T-helper 2 cell treated with Interferon-gamma antibody and Interleukin-4, amounts not matched to agents 5 μg/mL and 100 μg/mL, for 36 hours (primary cell): ENCODE measurements at regions not wholly inside any gene's neighbourhood (a gene's known extent, or its start where the extent isn't known, plus 50 kb on each side); places are given as distances from the start of the nearest gene placed in this dataset.
"Not testable (repeated sequence)": the region's sequence is repeated elsewhere in the genome, so short reads cannot be mapped to it uniquely, and the experiment has no call there.

Experiments
- DNase-seq: peaks from one replicate; pipeline ENCODE4 v3.0.0; 2021; ENCODE audit warnings: low spot score
- H3K27ac Mint-ChIP-seq: one replicate; pipeline ENCODE4 v1.8.0; 2021; ENCODE audit warnings: mild to moderate bottlenecking, mixed read lengths
- H3K27me3 Mint-ChIP-seq: one replicate; pipeline ENCODE4 v1.8.0; 2021; ENCODE audit warnings: low read depth, mixed read lengths
- H3K36me3 Mint-ChIP-seq: one replicate; pipeline ENCODE4 v1.8.0; 2021; ENCODE audit warnings: low read depth, mixed read lengths
- H3K4me1 Mint-ChIP-seq: one replicate; pipeline ENCODE4 v1.8.0; 2021; ENCODE audit warnings: low read depth, mixed read lengths
- H3K4me3 Mint-ChIP-seq: one replicate; pipeline ENCODE4 v1.8.0; 2022; ENCODE audit warnings: mild to moderate bottlenecking, moderate library complexity, mixed read lengths
- H3K9me3 Mint-ChIP-seq: one replicate; pipeline ENCODE4 v1.8.0; 2021; ENCODE audit warnings: mixed read lengths

DNA sequence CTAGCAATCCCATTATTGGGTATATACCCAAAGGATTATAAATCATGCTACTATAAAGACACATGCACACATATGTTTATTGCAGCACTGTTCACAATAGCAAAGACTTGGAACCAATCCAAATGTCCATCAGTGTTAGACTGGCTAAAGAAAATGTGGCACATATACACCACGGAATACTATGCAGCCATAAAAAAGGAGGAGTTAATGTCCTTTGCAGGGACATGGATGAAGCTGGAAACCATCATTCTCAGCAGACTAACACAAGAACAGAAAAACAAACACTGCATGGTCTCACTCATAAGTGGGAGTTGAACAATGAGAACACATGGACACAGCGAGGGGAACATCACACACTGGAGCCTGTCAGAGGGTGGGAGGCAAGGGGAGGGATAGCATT, 113.4 kb upstream of the HEY2 start:
- not testable (repeated sequence) for H3K9me3 Mint-ChIP-seq, H3K4me1 Mint-ChIP-seq, H3K27me3 Mint-ChIP-seq, H3K36me3 Mint-ChIP-seq, DNase-seq, H3K4me3 Mint-ChIP-seq, H3K27ac Mint-ChIP-seq

DNA sequence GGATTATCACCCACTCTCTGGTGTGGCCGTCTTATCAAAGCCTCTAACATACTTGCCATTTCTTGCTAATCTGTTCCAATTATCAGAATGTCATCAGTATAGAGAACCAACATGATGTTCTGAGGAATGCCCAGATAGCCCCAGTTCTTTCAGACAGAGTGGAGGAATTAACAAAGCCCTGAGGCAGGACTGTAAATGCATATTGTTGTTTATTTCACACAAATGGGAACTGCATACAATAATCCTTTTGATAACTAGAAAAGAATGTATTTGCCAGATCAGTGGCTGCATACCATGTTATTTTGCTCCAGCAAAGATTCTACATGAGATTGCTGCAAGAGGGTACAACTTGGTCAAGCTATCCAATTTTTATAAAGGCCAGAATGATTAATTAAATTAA, 112.8 kb upstream of the HEY2 start:
- Mint-ChIP-seq H3K4me1 (no peaks in the 10 kb centered on the region), H3K4me3 (no peak overlapping the region), H3K36me3 (no peaks in the 10 kb centered on the region), H3K9me3 (no peaks in the 10 kb centered on the region), H3K27me3 (no peaks in the 10 kb centered on the region), H3K27ac (no peak overlapping the region)
- DNase-seq: no peak

GRCh38 chr6:125637207-125637606, 112.2 kb upstream of the HEY2 start:
- DNase-seq: no peak
- H3K27me3 Mint-ChIP-seq: no peaks in the 10 kb centered on the region

GRCh38 chr6:125639466-125640020, 109.9 kb upstream of the HEY2 start:
- H3K4me3 Mint-ChIP-seq: no peak overlapping the region
- no peaks in the 10 kb centered on the region for H3K36me3 Mint-ChIP-seq
- no peaks in the 10 kb centered on the region for H3K4me1 Mint-ChIP-seq
- no peaks in the 10 kb centered on the region for H3K9me3 Mint-ChIP-seq
- H3K27ac Mint-ChIP-seq: no peak overlapping the region
- H3K27me3 Mint-ChIP-seq: no peaks in the 10 kb centered on the region
- DNase-seq: no peak

More at GRCh38 chr6:125637207-125637606, 112.2 kb upstream of the HEY2 start:
- Mint-ChIP-seq H3K36me3 (no peaks in the 10 kb centered on the region), H3K27ac (no peak overlapping the region), H3K4me3 (no peak overlapping the region), H3K4me1 (no peaks in the 10 kb centered on the region), H3K9me3 (no peaks in the 10 kb centered on the region)

DNA sequence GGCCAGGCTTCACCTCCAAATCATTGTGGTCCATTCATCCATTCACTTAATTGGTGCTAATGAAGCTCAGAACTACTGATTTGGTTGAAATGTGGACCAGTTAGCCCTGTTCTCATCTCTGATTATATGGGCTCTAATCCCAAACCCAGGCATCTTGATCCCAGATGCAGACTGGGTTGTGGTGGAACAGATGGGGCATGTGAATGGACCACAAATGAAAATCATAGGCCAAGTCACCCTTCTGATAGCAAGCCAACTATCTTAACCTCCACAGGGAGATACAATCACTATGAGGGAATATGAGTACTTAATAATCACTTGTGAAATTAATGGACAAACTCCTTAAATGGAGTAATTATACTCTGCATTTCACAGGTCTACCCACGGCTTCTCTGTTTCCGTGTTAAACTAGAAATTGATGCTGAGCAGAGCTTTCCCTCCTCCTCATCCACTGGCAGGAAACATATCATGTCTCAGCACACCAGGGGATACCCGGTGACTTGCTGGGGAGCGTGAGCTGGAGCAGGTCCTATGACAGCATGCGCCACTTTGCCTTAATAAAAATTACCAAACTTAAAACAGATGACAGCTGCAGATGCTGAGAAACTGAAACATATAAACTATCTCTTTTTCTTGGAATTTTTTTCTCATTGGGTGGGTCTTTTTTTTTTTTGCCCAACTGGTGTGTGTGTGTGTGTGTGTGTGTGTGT, 108.8 kb upstream of the HEY2 start:
- no peaks in the 10 kb centered on the region for H3K27me3 Mint-ChIP-seq
- H3K36me3 Mint-ChIP-seq: no peaks in the 10 kb centered on the region
- H3K9me3 Mint-ChIP-seq: no peaks in the 10 kb centered on the region
- H3K27ac Mint-ChIP-seq: no peak overlapping the region
- no peak overlapping the region for H3K4me3 Mint-ChIP-seq
- H3K4me1 Mint-ChIP-seq: no peaks in the 10 kb centered on the region
- no peak for DNase-seq

DNA sequence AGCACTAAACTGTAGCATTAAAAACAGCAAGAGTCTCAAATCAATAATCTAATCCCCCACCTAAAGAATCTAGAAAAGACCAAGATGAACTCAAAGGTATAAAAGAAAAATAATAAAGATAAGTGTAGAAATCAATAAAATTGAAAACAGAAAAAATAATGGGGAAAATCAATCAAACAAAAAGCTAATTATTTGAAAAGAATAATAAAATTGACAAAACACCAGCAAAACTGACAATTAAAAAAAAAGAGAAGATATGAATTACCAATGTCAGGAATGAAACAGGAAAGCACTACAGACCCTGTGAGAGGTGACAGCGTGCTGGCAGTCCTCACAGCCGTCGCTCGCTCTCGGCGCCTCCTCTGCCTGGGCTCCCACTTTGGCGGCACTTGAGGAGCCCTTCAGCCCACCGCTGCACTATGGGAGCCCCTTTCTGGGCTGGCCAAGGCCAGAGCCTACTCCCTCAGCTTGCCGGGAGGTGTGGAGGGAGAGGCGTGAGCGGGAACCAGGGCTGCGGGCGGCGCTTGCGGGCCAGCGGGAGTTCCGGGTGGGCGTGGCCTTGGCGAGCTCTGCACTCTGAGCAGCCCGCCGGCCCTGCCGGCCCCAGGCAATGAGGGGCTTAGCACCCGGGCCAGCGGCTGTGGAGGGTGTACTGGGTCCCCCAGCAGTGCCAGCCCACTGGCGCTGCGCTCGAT, 105.3 kb upstream of the HEY2 start:
- not testable (repeated sequence) for DNase-seq, H3K36me3 Mint-ChIP-seq, H3K4me1 Mint-ChIP-seq, H3K27ac Mint-ChIP-seq, H3K9me3 Mint-ChIP-seq, H3K27me3 Mint-ChIP-seq, H3K4me3 Mint-ChIP-seq

- Mint-ChIP-seq H3K4me1 (no peaks in the 10 kb centered on the region), H3K4me3 (no peak overlapping the region), H3K9me3 (no peaks in the 10 kb centered on the region), H3K27ac (no peak overlapping the region), H3K27me3 (no peaks in the 10 kb centered on the region), H3K36me3 (no peaks in the 10 kb centered on the region)
- DNase-seq: no peak
Observed at GRCh38 chr6:125647391-125647790, 102.0 kb upstream of the HEY2 start.

DNA sequence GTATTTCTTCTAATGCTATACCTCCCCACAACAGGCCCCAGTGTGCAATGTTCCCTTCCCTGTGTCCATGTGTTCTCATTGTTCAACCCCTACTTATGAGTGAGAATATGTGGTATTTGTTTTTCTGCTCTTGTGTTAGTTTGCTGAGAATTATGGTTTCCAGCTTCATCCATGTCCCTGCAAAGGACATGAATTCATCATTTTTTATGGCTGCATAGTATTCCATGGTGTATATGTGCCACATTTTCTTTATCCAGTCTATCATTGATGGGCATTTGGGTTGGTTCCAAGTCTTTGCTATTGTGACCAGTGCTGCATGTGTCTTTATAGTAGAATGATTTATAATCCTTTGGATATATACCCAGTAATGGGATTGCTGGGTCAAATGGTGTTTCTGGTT, 95.7 kb upstream of the HEY2 start:
- not testable (repeated sequence) for H3K27ac Mint-ChIP-seq, H3K27me3 Mint-ChIP-seq, H3K36me3 Mint-ChIP-seq, DNase-seq, H3K4me1 Mint-ChIP-seq, H3K9me3 Mint-ChIP-seq, H3K4me3 Mint-ChIP-seq

DNA sequence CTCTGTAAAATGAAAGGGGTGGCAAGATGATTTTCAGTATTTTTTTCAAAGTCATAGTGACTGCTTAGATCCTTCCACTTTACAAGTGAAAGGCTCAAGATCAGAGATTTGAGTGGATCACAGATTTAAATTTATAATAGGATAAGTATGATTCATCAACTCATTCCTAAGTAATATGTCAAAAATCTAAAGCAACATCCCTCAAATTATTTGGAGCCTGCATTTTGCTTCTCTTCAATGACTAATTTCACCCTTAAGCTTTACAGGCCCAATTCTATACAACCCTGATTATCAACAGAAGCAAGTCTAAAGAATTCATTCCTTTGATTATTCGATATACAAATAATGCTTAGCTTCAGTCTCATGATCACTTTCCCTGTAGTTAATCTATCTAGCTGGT, 93.9 kb upstream of the HEY2 start:
- Mint-ChIP-seq H3K27ac (no peak overlapping the region), H3K4me1 (no peaks in the 10 kb centered on the region), H3K9me3 (no peaks in the 10 kb centered on the region), H3K36me3 (no peaks in the 10 kb centered on the region), H3K4me3 (no peak overlapping the region), H3K27me3 (no peaks in the 10 kb centered on the region)
- no peak for DNase-seq

DNA sequence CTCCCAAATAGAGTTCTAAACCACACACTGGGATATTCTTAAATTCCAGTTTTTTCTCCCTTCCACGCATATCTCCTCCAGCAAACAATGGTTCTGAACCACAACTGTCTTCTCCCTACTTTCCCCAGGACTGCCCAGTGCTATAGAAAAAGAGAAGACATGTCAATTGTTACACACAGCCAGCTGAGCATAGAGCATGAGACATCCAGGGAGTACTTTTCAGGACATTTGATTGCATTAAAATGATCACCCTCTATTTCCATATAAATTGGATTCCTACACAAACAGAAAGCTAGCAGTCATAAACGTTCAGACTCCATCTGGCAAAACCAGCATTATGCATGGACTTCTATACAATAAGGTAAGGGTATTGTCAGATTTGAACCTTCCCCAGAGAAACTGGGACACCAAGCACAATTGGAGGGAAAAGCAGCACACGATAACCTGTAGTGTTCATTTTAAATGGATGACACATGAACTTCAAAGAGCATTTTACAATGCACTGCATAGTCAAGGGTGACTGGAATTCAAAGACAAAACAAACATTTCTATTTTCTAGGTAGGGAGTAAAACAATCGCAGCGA, 93.1 kb upstream of the HEY2 start:
- Mint-ChIP-seq H3K27me3 (no peaks in the 10 kb centered on the region), H3K4me1 (no peaks in the 10 kb centered on the region)

DNA sequence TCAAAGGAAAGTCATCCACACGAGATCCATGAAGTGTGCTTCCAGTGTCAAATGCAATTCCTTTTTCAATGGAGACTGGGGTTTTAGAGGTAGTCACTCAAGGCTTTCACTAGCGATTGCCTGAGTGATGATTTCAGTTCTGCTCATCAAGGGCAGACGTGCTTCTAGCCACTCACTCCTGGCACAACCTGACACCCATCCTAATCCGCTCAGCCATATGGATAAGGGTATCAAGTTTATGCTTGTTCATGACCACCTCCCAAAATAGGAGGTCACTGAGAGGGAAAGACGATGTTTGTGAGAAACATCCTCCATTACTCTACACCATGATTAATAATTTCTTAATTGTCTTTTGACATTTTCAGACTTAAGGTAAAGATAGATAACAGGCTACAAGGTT, 91.3 kb upstream of the HEY2 start:
- H3K9me3 Mint-ChIP-seq: no peaks in the 10 kb centered on the region
- H3K27ac Mint-ChIP-seq: no peak overlapping the region
- no peaks in the 10 kb centered on the region for H3K4me1 Mint-ChIP-seq
- H3K36me3 Mint-ChIP-seq: no peaks in the 10 kb centered on the region
- no peak overlapping the region for H3K4me3 Mint-ChIP-seq
- no peaks in the 10 kb centered on the region for H3K27me3 Mint-ChIP-seq
- DNase-seq: no peak

More for the DNA sequence above, 93.1 kb upstream of the HEY2 start:
- H3K9me3 Mint-ChIP-seq: no peaks in the 10 kb centered on the region
- no peak for DNase-seq
- H3K27ac Mint-ChIP-seq: no peak overlapping the region
- H3K36me3 Mint-ChIP-seq: no peaks in the 10 kb centered on the region
- no peak overlapping the region for H3K4me3 Mint-ChIP-seq

DNA sequence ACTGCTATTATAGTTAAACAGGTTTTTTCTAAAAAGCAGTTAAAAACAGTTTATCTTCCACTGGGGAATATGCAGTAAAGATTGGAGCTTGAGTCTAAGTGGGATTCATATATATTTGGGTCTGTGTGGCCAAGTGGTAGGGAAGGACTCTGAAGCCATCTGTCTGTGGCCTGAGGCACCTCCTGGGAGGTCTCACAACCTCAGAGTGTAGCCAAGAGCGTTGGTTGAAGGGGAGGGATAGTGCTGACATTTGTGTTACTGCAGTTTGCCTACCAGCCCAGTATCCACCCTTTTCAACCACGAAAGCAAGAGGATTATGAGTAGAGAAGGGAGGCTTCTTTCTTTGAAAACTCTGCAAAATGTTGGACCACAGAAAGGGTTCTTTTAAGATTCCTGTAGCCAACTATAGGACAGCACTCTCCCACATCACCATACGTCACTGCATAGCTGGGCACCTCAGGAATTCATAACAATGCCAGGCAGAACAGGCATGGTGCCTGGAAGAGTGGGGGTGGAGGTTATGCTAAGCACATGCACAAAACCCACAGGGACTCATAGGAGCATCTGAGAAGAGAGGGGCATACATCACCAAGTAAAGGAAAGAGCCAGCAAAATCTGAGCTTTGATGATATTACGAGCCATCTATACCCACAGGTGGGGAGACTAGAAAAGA, 90.5 kb upstream of the HEY2 start:
- Mint-ChIP-seq H3K27ac (no peak overlapping the region), H3K4me3 (no peak overlapping the region), H3K9me3 (no peaks in the 10 kb centered on the region), H3K36me3 (no peaks in the 10 kb centered on the region), H3K27me3 (no peaks in the 10 kb centered on the region), H3K4me1 (no peaks in the 10 kb centered on the region)
- no peak for DNase-seq

- no peaks in the 10 kb centered on the region for H3K36me3 Mint-ChIP-seq
- H3K27me3 Mint-ChIP-seq: no peaks in the 10 kb centered on the region
- H3K4me3 Mint-ChIP-seq: no peak overlapping the region
- no peak overlapping the region for H3K27ac Mint-ChIP-seq
- no peaks in the 10 kb centered on the region for H3K4me1 Mint-ChIP-seq
- no peaks in the 10 kb centered on the region for H3K9me3 Mint-ChIP-seq
- no peak for DNase-seq
Observed at GRCh38 chr6:125659887-125660286, 89.5 kb upstream of the HEY2 start.

GRCh38 chr6:125662296-125662695, 87.1 kb upstream of the HEY2 start:
- Mint-ChIP-seq H3K27me3 (peaks cover 3% of the 10 kb centered on the region), H3K36me3 (no peaks in the 10 kb centered on the region), H3K4me3 (no peak overlapping the region), H3K4me1 (no peaks in the 10 kb centered on the region), H3K9me3 (no peaks in the 10 kb centered on the region), H3K27ac (no peak overlapping the region)
- no peak for DNase-seq
